IPS-NIHi11 (cell line): ENCODE measurements at regions not wholly inside any gene's neighbourhood (a gene's known extent, or its start where the extent isn't known, plus 50 kb on each side); places are given as distances from the start of the nearest gene placed in this dataset.
"Not testable (repeated sequence)": the region's sequence is repeated elsewhere in the genome, so short reads cannot be mapped to it uniquely, and the experiment has no call there.

ENCODE experiments used
- DNase-seq: peaks from one replicate; pipeline ENCODE4 v3.0.0; 2012; ENCODE audit warnings: mixed read lengths, low spot score

DNA sequence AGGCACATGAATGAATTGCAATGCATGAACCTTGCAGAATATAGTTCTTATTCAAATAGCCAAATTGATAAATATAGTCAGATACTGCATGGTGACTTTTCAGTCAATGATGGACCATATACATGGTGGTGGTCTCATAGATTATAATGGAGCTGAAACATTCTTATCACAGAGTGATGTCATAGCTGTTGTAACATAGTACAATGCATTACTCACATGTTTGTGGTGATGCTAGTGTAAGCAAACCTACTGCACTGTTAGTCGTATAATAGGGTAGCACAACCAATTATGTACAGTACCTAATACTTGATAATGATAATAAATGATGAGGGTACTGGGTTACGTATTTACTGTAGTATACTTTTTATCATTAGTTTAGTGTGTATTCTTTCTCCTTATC lies 280.3 kb downstream of the BCAT1 start:
- no peak for DNase-seq

DNA sequence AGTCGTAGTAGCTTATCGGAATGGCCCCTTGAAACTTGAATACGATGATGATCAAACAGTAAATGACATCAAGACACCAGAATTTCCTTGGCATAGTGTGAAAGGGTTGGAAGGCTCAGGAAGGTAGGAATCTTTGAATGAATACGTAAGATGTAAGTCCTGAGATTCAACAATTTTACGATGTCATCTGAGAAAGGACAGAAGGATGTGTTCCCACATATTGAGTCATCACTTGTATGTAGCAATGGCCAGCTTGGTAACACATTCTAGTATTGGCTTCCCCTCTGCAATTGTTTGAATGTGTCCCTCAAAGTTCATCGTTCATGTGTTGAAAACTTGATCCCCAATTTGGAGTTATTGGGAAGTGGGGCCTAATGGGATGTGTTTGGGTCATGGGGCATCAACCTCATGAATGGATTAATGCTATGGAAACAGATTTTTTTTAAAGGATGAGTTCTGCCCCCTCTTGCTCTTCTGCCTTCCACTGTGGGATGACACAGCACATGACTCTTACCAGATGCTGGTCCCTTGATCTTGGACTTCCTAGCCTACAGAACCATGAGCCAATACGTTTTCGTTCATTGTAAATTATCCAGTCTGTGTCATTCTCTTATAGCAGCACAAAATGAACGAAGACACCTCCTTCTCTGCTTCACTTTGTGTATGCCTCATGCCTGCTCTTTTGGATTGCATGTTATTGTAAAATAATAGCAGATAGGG lies 284.6 kb downstream of the BCAT1 start:
- no peak for DNase-seq

DNA sequence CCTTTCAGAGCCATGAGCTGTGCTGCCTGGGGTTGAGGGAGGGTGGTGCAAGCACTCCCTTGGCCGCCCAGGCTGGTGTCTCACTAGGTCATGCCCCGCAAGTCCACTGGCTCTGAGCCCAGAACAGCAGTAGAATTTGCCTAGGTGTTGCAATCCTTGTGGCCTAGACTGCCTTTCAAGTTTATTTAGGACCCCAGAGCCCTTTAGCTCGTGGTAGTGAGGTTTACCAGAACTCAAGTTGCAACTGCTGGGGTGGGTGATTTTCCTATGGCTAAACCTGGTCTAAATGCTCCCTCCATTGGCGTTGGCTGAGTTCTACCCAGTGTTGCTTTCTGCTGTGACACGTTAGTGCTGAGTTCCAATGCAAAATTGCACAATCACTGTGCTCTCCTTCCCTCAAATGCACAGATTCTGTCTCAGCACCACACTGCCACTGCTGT lies 287.2 kb downstream of the BCAT1 start:
- DNase-seq = no peak

DNA sequence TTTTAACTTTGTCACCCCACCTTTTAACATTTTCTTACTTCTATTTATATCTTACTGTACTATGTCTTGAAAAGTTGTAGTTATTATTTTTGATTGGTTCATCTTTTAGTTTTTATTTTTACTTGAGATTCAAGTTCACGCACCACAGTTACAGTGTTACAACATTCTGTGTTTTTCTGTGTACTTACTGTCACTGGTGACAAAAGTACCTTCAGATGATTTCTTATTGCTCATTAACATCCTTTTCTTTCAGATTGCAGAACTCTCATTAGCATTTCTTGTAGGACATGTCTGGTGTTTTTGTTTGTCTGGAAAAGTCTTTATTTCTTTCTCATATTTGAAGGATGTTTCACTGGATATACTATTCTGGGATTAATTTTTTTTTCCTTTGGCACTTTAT lies 289.9 kb downstream of the BCAT1 start:
- DNase-seq = no peak

DNA sequence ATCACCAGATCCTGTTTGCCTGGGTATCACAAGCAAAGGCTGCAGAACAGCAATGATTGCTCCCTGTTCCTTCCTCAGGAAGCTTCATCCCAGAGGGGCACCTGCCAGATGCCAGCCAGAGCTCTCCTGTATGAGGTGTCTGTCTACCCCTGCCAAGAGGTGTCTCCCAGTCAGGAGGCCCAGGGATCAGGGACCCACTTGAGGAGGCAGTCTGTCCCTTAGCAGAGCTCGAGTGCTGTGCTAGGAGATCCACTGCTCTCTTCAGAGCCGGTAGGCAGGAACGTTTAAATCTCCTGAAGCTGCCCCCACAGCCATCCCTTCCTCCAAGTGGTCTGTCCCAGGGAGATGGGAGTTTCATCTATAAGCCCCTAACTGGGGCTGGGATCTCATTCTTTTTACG lies 294.6 kb downstream of the BCAT1 start:
- DNase-seq = not testable (repeated sequence)

DNA sequence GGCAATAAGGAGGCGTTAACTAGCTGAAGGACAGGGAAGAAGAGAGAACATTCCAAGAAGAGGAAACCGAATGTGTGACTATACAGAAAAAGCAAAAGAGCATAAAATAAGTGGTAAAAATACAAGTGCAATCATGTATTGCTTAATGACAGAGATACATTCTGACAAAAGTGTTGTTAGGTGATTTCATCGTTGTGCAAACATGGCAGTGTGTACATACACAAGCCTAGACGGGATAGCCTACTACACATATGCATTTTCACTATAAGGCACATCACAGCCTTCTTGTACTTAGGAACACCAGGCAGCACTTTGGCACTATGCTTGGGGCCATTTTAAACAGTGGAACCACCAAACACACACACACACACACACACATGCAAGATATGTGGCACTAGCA lies 299.3 kb downstream of the BCAT1 start:
- DNase-seq = no peak

DNA sequence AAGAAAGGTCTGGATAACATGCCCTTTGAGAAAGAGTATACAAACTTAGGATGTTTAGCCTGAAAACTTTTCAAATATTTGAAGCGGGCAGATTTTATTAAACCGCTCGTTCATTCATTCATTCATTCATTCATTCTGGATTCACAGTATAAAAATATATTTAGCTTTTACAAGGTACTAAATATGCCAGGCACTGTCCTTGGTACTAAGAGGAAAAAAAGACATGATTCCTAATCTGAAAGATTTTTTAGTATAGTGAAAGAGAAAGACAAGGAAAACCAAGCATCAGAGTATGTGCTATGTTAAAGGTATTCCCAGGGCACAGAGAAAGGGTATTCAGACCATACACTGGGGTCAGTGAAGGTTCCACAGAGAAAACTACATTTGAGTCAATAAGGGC lies 299.7 kb downstream of the BCAT1 start:
- no peak for DNase-seq

DNA sequence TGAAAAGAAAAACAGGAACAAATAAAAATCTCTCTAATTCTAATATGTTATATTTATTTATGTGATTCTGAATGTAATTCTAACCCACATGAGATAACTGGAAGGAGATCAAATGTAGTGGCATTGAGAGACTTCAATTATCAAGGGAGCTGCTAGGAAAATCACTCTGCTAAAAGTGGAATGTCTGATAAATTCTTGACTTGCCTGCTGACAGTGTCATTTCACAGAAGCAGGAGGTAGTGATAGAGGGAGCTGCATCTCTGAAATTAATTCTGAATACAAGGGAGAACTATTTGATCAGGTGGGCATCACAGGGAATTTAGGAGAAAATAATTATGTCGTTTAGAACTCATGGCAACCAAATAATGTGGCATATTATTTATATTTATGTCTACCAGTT lies 303.6 kb downstream of the BCAT1 start:
- DNase-seq = no peak

DNA sequence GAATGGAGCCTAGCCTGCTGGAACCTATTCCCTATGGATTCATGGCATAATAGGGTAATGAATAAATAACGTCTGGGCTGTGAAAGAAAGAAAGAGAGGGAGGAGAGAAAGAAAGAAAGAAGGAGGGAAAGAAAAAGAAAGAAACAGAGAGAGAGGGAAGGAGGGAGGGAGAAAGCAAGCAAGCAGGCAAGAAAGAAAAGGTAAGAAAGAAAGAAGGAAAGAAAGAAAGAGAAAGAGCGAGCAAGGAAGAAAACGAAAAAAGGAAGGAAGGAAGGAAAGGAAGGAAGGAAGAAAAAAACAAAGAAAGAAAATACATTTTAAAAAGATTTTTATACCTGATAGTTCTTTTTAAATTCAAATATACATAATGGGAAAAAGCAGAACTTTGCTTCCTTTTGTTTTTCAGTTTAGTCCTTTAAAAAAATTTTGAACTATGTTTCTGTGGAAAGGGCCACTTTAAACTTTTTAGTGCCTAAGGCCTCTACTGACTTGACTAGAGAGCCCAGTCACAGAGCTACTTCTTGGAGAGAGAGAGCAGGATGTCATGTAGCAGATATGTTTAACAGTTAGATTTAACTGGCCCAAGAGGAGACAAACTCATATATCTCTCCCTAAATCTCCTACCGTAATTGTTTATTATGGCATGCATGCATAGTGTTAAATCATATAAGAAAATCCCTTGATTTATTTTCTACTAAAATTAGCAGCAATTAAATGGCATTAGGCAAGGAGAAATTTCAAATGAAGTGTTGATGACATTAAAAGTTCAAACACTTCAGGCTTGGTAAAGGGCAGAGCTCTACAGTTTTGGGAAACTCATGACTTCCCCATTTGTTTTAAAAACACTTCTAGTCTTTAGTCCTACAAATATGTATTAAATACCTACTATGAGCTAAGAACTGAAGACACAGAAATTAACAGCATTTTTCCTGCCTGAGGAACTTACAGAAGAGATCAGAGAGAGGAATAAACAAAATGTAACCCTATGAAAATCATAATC lies 305.5 kb downstream of the BCAT1 start:
- DNase-seq = no peak

DNA sequence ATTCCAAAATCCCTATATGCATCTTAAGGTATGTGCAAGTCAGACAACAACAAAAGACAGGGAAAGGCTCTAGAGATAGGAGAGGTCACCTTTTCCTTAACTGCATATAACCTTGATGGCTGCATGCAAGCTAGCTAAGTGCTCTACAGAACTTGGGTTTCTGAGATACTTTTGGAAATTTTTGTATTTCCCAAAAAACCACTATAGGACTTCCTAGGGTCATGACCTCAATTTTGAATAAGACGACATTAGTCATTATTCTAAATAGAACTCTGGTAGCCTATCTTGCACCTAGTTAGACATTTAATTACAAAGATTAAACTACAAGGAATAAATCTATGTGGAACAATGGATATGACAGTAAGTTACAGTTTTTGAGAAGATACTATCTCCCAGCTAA lies 309.3 kb downstream of the BCAT1 start:
- DNase-seq = no peak

DNA sequence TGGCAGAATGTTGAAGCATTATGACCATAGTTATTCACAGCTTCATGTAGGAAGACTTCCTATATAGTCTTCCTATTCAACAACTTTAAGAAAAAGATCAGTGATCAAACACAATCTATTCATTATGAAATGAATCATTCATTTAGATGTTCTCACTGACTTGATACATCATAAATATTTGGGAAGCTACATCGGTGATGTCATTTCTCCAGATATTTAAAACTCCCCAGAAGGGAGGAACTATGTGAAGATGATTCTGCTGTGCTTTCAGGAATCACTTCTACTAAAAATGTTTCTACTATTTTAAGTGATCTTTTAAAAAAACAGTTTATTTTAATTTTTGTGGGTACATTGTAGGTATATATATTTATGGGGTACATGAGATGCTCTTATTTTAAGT lies 316.4 kb downstream of the BCAT1 start:
- DNase-seq = no peak

DNA sequence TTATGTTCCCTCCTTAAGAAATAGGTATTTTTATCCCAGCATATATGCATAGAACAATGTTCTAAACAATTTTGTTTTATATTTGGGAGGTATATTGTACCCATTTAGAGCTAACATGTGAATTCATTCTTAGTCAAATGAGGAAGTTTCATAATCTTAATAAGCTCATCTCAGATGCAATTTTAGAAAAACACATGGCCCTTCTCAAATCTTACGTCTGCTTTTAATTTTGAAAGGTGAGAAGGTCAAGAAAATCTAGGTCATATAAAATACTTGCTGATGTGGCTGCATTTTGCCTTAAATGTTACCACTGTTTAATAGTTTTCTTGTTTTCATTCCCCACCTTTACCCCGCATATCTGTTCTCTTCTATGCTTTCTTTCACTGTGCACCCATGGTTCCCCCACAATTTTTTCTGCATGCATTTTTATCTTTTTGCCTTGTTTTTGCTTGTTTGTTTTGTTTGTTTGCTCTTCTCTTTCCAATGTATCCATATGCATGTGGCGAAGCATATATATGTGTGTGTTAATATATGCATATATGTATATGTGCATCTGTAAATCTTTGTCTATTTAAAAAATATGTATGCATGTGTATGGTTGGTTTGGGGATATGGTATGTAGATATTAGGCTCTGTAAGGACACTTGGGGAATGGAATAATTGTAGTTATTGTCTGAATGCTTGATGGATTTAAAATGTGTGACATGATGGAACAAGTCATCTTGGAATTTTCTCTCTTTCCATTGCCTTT lies 317.1 kb downstream of the BCAT1 start:
- DNase-seq = no peak

DNA sequence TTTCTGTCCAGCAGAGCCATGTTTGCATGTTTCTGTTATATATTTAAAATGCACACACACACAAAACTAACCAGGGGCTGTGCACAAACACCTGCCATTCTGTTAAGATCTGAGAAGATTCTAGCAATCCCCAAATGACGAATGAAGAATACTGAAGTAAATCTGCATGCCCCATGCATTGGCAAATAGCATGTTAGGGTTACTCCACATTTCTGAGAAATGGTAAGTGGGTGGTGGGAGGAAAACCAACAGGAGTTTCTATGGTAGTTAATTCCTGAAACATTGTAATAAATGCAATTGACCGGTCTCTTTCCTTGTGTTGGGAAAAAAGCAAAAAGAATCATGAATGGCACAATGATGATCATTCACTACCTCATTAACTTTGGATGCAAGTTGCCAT lies 318.0 kb downstream of the BCAT1 start:
- no peak for DNase-seq

DNA sequence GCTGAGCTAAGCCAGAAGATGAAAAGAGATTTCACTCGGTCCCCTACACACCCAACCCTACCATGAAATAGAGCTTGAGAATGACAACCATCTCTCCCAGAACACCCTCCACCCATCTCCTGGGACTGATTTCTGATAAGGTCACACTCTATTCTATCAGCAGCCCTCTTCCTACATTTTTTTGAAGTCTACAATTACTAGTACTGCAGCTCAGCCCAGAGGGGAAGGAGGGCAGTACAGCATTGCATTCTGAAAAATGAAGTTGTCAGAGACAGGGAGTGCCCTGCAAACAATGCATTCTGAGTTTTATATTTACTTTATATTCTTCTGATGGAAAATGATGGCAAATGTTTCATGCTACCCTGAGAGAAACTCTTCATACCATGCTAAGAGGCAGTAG lies 318.5 kb downstream of the BCAT1 start:
- no peak for DNase-seq

DNA sequence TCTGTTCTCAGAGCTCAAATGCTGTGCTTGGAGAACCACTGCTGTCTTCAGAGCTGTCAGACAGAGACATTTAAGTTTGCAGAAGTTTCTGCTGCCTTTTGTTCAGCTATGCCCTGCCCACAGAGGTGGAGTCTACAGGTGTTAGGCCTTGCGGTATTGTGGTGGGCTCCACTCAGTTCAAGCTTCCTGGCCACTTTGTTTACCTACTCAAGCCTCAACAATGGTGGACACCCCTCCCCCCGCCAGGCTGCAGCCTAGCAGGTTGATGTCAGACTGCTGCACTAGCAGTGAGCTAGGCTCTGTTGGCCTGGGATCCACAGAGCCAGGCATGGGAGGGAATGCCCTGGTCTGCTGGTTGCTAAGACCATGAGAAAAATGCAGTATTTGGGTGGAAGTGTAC lies 323.8 kb downstream of the BCAT1 start:
- DNase-seq = no peak

DNA sequence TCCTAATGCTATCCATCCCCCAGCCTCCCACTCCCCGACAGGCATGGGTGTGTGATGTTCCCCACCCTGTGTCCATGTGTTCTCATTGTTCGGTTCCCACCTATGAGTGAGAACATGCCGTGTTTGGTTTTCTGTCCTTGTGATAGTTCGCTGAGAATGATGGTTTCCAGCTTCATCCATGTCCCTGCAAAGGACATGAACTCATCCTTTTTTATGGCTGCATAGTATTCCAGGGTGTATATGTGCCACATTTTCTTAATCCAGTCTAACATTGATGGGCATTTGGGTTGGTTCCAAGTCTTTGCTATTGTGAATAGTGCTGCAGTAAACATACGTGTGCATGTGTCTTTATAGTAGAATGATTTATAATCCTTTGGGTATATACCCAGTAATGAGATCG lies 328.9 kb downstream of the BCAT1 start:
- not testable (repeated sequence) for DNase-seq

DNA sequence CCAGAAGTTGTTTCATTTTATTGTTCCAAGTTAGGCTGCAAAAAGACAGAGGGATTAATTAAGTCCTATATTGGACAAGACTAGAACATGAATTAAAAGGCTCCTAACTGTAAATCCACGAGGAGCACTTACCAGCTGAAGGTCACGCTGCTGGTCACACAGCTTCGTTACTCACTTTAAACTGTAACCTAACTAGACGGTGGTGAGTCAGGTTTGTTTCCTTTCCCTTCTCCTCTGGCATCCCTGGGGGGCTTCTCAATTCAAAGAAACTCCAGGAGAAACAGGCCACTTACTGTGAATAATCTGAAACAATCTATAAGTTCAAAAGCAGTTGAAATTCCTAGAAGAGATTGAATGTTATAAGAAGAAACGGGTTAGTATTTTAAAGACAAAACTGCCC lies 331.4 kb downstream of the BCAT1 start:
- no peak for DNase-seq

DNA sequence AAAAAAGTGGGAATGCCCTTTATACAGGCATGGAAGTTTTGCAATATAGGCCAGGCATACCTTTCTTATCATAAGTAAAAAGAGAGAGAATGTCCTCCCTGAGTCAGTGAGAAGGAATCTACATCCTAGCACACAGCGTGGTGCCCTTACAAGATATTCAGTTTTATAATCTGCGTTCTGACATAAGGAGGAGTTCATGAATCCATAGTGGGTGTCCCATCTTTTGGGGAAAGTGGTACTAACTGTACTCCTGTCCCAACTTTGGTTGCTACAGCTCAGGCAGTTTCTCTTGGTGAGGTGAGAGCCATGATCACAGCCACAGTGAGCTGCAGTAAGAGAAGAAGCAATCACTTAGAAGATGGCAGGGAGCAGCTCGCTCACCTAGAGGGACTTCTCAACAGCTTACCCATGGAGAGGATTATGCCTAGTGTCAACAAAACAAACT lies 332.9 kb downstream of the BCAT1 start:
- DNase-seq = no peak

DNA sequence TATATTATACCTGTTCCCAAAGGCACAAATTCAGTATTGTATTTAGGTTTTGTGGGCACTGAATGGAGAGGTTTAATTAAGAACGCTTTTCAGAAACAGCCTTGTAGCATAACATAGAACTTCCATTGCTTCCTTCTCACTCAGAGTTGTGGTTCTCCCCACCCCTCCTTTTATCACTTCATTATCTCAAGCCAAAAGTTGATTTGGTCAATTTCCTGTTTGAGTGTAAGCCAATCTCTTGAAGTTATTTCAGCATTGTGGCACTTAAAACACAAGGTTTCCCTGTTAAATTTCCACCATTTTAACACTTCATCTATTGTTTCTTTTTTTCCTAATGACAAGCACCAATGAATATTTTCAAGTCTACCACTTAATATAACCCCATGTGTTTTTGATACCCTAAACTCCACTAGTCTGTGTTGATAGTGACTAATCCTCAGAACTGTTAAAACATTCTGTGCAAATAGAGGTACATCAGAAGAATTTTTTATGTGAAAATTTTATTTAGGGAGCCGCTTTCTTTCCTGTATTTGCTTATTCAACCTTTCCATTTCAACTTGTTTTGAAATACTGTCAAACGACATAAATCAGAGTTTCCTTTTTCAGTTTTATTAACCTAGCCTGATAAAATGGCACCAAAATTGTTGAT lies 340.1 kb downstream of the BCAT1 start:
- DNase-seq = no peak

DNA sequence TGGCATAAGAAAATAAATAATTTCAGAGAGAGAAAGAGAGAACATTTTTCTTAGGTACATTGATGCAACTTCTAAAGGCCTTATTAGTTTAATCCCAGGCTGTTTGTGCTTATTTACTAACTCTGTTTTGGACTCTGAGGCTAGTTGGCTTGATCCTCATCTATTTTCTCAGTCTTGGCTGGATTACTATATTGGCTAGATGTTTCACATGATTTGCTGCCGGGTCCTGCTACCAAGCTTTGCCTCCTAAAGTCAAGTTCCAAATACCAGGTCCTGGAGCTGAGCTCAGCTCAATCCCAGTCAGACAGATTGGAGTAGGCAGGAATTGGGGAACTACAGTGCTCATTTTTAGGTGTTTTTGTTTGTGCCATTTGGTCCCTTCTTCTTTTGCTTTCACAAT lies 340.8 kb downstream of the BCAT1 start:
- no peak for DNase-seq

DNA sequence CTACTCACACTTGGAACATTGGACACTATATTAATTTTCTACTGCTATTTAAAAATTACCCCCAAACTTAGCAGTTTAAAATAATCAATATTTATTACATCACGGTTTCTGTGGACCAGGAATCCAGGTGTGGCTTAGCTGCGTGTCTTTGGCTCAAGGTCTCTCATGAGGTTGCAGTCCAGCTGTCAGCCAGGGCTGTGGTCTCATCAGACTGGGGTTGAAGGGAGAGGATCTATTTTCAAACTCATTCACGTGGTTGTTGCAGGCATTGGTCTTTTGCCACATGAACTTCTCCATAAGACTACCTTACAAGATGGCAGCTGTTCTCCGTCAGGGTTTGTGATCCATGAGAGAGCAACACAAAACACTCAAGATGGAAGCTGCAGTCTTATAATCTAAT lies 343.0 kb downstream of the BCAT1 start:
- no peak for DNase-seq

DNA sequence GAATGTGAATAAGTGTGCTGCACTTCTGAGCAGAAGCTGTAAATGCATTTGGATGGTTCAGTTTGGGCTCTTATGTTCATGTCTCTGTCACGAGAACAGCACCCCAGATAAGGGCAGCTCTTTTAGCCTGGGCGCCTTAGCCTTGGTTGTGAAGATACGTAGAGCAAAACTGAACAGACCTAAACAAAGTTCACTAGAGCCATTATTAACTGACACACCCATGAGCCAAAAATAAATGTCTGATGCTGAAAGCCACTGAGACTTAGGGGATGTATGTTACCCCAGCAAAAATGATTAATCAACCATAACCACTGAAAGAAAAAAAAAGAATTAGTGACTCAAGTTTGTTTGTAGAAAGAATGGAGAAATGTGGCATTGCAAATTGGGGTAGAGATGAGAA lies 343.4 kb downstream of the BCAT1 start:
- no peak for DNase-seq
